RWPE1 (cell line): ENCODE measurements at regions not wholly inside any gene's neighbourhood (a gene's known extent, or its start where the extent isn't known, plus 50 kb on each side); places are given as distances from the start of the nearest gene placed in this dataset.
"Not testable (repeated sequence)": the region's sequence is repeated elsewhere in the genome, so short reads cannot be mapped to it uniquely, and the experiment has no call there.

Experiments
- CTCF ChIA-PET: fragments of 350-600 bp; sonication (Branson Sonifier 250); formaldehyde crosslinking; extraction: SDS; loops from one replicate; lab custom pipeline; 2021; lab: Yijun Ruan, JAX
- POLR2A ChIA-PET: fragments of 400-600 bp; formaldehyde crosslinking; extraction: SDS; loops from one replicate; lab custom pipeline; 2020; ENCODE audit warnings: antibody characterized with exemption; ENCODE audit not compliant: low non-redundant PET; lab: Yijun Ruan, JAX
- DNase-seq: peaks from one replicate; pipeline ENCODE4 v3.0.0; 2012; ENCODE audit warnings: low spot score
- H3K27ac ChIP-seq: fragments of 450-650 bp; 2 replicates; pipeline ENCODE4 v1.5.1; 2017
- CTCF ChIP-seq: fragments of 450-650 bp; conservative IDR thresholded peaks from 2 replicates; pipeline ENCODE4 v1.5.1; 2017; ENCODE audit warnings: low read depth, mild to moderate bottlenecking

GRCh38 chr3:8070011-8070410, 431.6 kb upstream of the LMCD1 start:
- DNase-seq: no peak
- TF ChIP-seq CTCF: no peak
- no peak overlapping the region for H3K27ac ChIP-seq
- ChIA-PET CTCF (no interaction called here), POLR2A (interaction anchor here (0.6 kb wide), 1 partner anchor 9 kb away, joined by 3 read pairs; no protein-coding TSS in a partner anchor)

GRCh38 chr3:8074740-8075139, 426.9 kb upstream of the LMCD1 start:
- POLR2A ChIA-PET, DNase-seq, CTCF ChIA-PET, H3K27ac ChIP-seq: not testable (repeated sequence)

- no peak overlapping the region for H3K27ac ChIP-seq
- TF ChIP-seq CTCF: no peak
- ChIA-PET CTCF (no interaction called here), POLR2A (no interaction called here)
- DNase-seq: no peak
These were observed 424.5 kb upstream of the LMCD1 start for GRCh38 chr3:8077126-8077525.

GRCh38 chr3:8080464-8080863, 421.2 kb upstream of the LMCD1 start:
- no peak for TF ChIP-seq CTCF
- no peak overlapping the region for H3K27ac ChIP-seq
- ChIA-PET POLR2A (no interaction called here), CTCF (no interaction called here)
- DNase-seq: no peak

GRCh38 chr3:8085498-8085897, 416.1 kb upstream of the LMCD1 start:
- POLR2A ChIA-PET: no interaction called here
- CTCF ChIA-PET: no interaction called here
- no peak overlapping the region for H3K27ac ChIP-seq
- DNase-seq: no peak
- no peak for TF ChIP-seq CTCF

GRCh38 chr3:8087951-8088350, 413.7 kb upstream of the LMCD1 start:
- POLR2A ChIA-PET: no interaction called here
- no peak for DNase-seq
- TF ChIP-seq CTCF: no peak
- no peak overlapping the region for H3K27ac ChIP-seq
- CTCF ChIA-PET: no interaction called here

GRCh38 chr3:8094415-8094814, 407.2 kb upstream of the LMCD1 start:
- no peak for DNase-seq
- no peak for TF ChIP-seq CTCF
- ChIA-PET POLR2A (no interaction called here), CTCF (no interaction called here)
- no peak overlapping the region for H3K27ac ChIP-seq
